ENCODE measurements at regions not wholly inside any gene's neighbourhood (a gene's known extent, or its start where the extent isn't known, plus 50 kb on each side); places are given as distances from the start of the nearest gene placed in this dataset.

DNA sequence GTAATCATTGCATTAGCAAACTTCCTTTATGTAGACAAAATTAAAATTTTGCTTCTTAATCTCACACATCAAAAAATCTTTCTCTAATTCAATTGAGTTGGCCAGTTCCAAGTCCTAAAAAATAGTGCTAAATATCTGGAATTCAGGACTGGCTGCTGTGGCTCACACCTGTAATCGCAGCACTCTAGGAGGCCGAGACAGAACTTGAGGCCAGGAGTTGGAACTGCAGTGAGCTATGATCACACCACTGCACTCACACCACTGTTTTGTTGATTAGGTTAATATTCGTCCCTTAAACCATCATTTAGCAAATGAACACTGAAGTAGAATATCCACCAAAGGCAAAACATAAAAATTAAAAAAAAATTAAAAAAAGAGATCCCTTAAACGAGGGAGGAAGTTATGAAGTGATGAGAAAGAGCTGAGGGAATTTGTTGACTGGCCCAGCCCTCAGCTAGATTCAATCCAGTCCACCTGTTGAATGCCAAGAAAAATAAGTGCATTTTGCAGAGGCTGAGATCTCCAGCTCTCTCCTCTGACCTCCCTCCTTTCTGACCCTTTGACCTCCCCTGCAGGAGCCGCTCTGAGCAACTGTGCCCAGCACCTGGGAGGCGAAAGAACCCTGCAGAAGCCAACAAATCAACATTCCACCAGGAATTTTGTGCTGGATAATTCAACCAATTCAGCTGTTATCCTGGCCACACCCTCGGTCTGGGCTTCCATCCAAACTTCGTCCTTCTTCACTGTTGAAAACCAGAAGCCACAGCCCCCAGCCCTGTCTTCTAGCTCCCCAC, 96.8 kb downstream of the OR2K2 start:
- no peak for TF ChIP-seq EZH2phosphoT487 (IDR thresholded peaks at IDR 0.05; ENCODE audit: borderline replicate concordance)
- no peak for TF ChIP-seq CTCF (IDR thresholded peaks at IDR 0.05 in 2 of 3, conservative IDR thresholded peaks at IDR 0.05 in 1 of 3; ENCODE audit: borderline replicate concordance in 1 of 3, insufficient read depth in 1 of 3, low read depth in 2 of 3, low read length in 2 of 3)
- no peak for TF ChIP-seq EZH2 (IDR thresholded peaks at IDR 0.05)
- TF ChIP-seq EGR1 (IDR thresholded peaks at IDR 0.05; ENCODE audit: low read depth), result no peak
- no peak for TF ChIP-seq MAX (IDR thresholded peaks at IDR 0.05)
- TF ChIP-seq POLR2A (IDR thresholded peaks at IDR 0.05; ENCODE audit: borderline replicate concordance, extremely low read depth, insufficient read depth, insufficient read length), result no peak
- no peak for TF ChIP-seq TCF7L2 (IDR thresholded peaks at IDR 0.05; ENCODE audit: borderline replicate concordance, extremely low read depth, insufficient read depth, insufficient read length)
- no peak for TF ChIP-seq SIN3A (IDR thresholded peaks at IDR 0.05; ENCODE audit: low read depth)
- TF ChIP-seq POLR2AphosphoS5 (IDR thresholded peaks at IDR 0.05; ENCODE audit: low read depth, low read length), result no peak

All from HCT116 (cell line).